Activated CD8-positive, alpha-beta memory T cell treated with anti-CD3 and anti-CD28 coated beads for 4 hours (primary cell): ENCODE measurements at regions not wholly inside any gene's neighbourhood (a gene's known extent, or its start where the extent isn't known, plus 50 kb on each side); places are given as distances from the start of the nearest gene placed in this dataset.
"Not testable (repeated sequence)": the region's sequence is repeated elsewhere in the genome, so short reads cannot be mapped to it uniquely, and the experiment has no call there.

Experiments
- DNase-seq, 2 donors: peaks; one replicate each; pipeline ENCODE4 v3.0.0-alpha.2; 2020; ENCODE audit warnings: low read depth in 2 of 2

- no peak for DNase-seq
Measured at GRCh38 chr1:194078765-194079164, 892.4 kb upstream of the B3GALT2 start.

GRCh38 chr1:194076646-194077045 lies 890.2 kb upstream of the B3GALT2 start:
- DNase-seq, result no peak

GRCh38 chr1:194073833-194074232 lies 887.4 kb upstream of the B3GALT2 start:
- no peak for DNase-seq

- DNase-seq, result no peak
Measured at GRCh38 chr1:194071205-194071604, 884.8 kb upstream of the B3GALT2 start.

GRCh38 chr1:194069831-194070218 lies 883.4 kb upstream of the B3GALT2 start:
- no peak for DNase-seq

- DNase-seq, result no peak
Measured at GRCh38 chr1:194069168-194069830, 882.9 kb upstream of the B3GALT2 start.

- DNase-seq, result no peak
Measured at GRCh38 chr1:194068446-194069167, 882.2 kb upstream of the B3GALT2 start.

GRCh38 chr1:194067772-194068171 lies 881.4 kb upstream of the B3GALT2 start:
- no peak for DNase-seq

GRCh38 chr1:194062962-194063361 lies 876.5 kb upstream of the B3GALT2 start:
- DNase-seq, result no peak

GRCh38 chr1:194062526-194062925 lies 876.1 kb upstream of the B3GALT2 start:
- DNase-seq, result no peak

- DNase-seq, result no peak
Measured at GRCh38 chr1:194060481-194060880, 874.1 kb upstream of the B3GALT2 start.

GRCh38 chr1:194058268-194058667 lies 871.9 kb upstream of the B3GALT2 start:
- not testable (repeated sequence) for DNase-seq

GRCh38 chr1:194056169-194056568 lies 869.8 kb upstream of the B3GALT2 start:
- no peak for DNase-seq

GRCh38 chr1:194055536-194055935 lies 869.1 kb upstream of the B3GALT2 start:
- DNase-seq, result no peak

- DNase-seq, result no peak
Measured at GRCh38 chr1:194052514-194053338, 866.3 kb upstream of the B3GALT2 start.

GRCh38 chr1:194047921-194048320 lies 861.5 kb upstream of the B3GALT2 start:
- DNase-seq, result no peak

GRCh38 chr1:194047206-194047605 lies 860.8 kb upstream of the B3GALT2 start:
- no peak for DNase-seq

- DNase-seq, result no peak
Measured at GRCh38 chr1:194045416-194045815, 859.0 kb upstream of the B3GALT2 start.

GRCh38 chr1:194044892-194045291 lies 858.5 kb upstream of the B3GALT2 start:
- no peak for DNase-seq

- no peak for DNase-seq
Measured at GRCh38 chr1:194043984-194044755, 857.8 kb upstream of the B3GALT2 start.

- DNase-seq, result no peak
Measured at GRCh38 chr1:194042736-194043135, 856.3 kb upstream of the B3GALT2 start.

GRCh38 chr1:194040496-194040895 lies 854.1 kb upstream of the B3GALT2 start:
- DNase-seq, result no peak
